WTC11 (cell line): ENCODE measurements at regions not wholly inside any gene's neighbourhood (a gene's known extent, or its start where the extent isn't known, plus 50 kb on each side); places are given as distances from the start of the nearest gene placed in this dataset.

ENCODE experiments used
- ATAC-seq: fragments of 200-7000 bp; cut with Tn5 transposase; 2 replicates; pipeline ENCODE4 v1.10.0; 2021; ENCODE audit warnings: mild to moderate bottlenecking, moderate library complexity
- CTCF ChIA-PET: fragments of 300-600 bp; sonication (Branson Sonifier 250); formaldehyde crosslinking; loops from one replicate; lab custom pipeline; 2021; ENCODE audit warnings: antibody characterized with exemption; lab: Charles Lee
- POLR2A ChIA-PET: fragments of 350-600 bp; sonication (Branson Sonifier 250); formaldehyde crosslinking; loops from one replicate; lab custom pipeline; 2021; ENCODE audit warnings: antibody characterized with exemption; lab: Charles Lee
- DNase-seq: peaks from one replicate; pipeline ENCODE4 v3.0.0; 2021; ENCODE audit warnings: low spot score
- H3K27ac Mint-ChIP-seq: 2 replicates; pipeline ENCODE4 v1.8.0; 2021; ENCODE audit warnings: mixed read lengths
- H3K27me3 Mint-ChIP-seq: 2 replicates; pipeline ENCODE4 v1.8.0; 2021; ENCODE audit warnings: low read depth, mild to moderate bottlenecking, moderate library complexity, mixed read lengths
- H3K36me3 Mint-ChIP-seq: 2 replicates; pipeline ENCODE4 v1.8.0; 2021; ENCODE audit warnings: mixed read lengths
- H3K4me1 Mint-ChIP-seq: 2 replicates; pipeline ENCODE4 v1.8.0; 2022; ENCODE audit warnings: mixed read lengths
- H3K4me3 Mint-ChIP-seq: 2 replicates; pipeline ENCODE4 v1.8.0; 2021; ENCODE audit warnings: mild to moderate bottlenecking, moderate library complexity, mixed read lengths
- H3K9me3 Mint-ChIP-seq: 2 replicates; pipeline ENCODE4 v1.8.0; 2021; ENCODE audit warnings: mixed read lengths
- EMX1 ChIP-seq: fragments of 250-450 bp; sonication (Bioruptor Pico); IDR thresholded peaks from 2 replicates; pipeline ENCODE4 v1.8.0; 2021; ENCODE audit warnings: mild to moderate bottlenecking
- ETV6 ChIP-seq: sonication (generic); formaldehyde crosslinking; IDR thresholded peaks from 2 replicates; pipeline ENCODE4 v1.8.1; 2022; ENCODE audit warnings: mild to moderate bottlenecking, missing genetic modification reagents
- FOXJ3 ChIP-seq: sonication (generic); formaldehyde crosslinking; IDR thresholded peaks from 2 replicates; pipeline ENCODE4 v1.9.0; 2021; ENCODE audit warnings: missing genetic modification reagents, mild to moderate bottlenecking, borderline replicate concordance
- MYBL2 ChIP-seq: sonication (generic); formaldehyde crosslinking; IDR thresholded peaks from 2 replicates; pipeline ENCODE4 v1.8.1; 2023; ENCODE audit warnings: mild to moderate bottlenecking, moderate library complexity, missing genetic modification reagents
- NR2C2 ChIP-seq: sonication (generic); formaldehyde crosslinking; IDR thresholded peaks from 2 replicates; pipeline ENCODE4 v1.8.0; 2022; ENCODE audit warnings: mild to moderate bottlenecking, missing genetic modification reagents
- PRRX2 ChIP-seq: fragments of 250-450 bp; sonication (Bioruptor Pico); IDR thresholded peaks from 2 replicates; pipeline ENCODE4 v1.8.0; 2021; ENCODE audit warnings: mild to moderate bottlenecking
- RORB ChIP-seq: fragments of 250-450 bp; sonication (Bioruptor Pico); IDR thresholded peaks from 2 replicates; pipeline ENCODE4 v1.9.0; 2021; ENCODE audit warnings: mild to moderate bottlenecking
- SMAD4 ChIP-seq: sonication (generic); formaldehyde crosslinking; IDR thresholded peaks from 2 replicates; pipeline ENCODE4 v1.8.0; 2022; ENCODE audit warnings: mild to moderate bottlenecking, missing genetic modification reagents
- TP53 ChIP-seq: sonication (generic); formaldehyde crosslinking; IDR thresholded peaks from 2 replicates; pipeline ENCODE4 v1.8.1; 2023; ENCODE audit warnings: mild to moderate bottlenecking, missing genetic modification reagents
- ZNF121 ChIP-seq: sonication (generic); formaldehyde crosslinking; IDR thresholded peaks from 2 replicates; pipeline ENCODE4 v1.8.0; 2023; ENCODE audit warnings: missing genetic modification reagents
- ZNF138 ChIP-seq: sonication (generic); formaldehyde crosslinking; conservative IDR thresholded peaks from 2 replicates; pipeline ENCODE4 v1.8.1; 2022; ENCODE audit warnings: mild to moderate bottlenecking, moderate library complexity, missing genetic modification reagents
- ZNF396 ChIP-seq: fragments of 250-450 bp; sonication (Bioruptor Pico); IDR thresholded peaks from 2 replicates; pipeline ENCODE4 v1.8.0; 2021; ENCODE audit warnings: mild to moderate bottlenecking, moderate library complexity, borderline replicate concordance
- ZNF423 ChIP-seq: fragments of 250-450 bp; sonication (Bioruptor Pico); IDR thresholded peaks from 2 replicates; pipeline ENCODE4 v2.1.2; 2022; ENCODE audit warnings: mild to moderate bottlenecking, moderate library complexity
- TF ChIP-seq, protein P1 (sequence below): sonication (generic); formaldehyde crosslinking; IDR thresholded peaks from 2 replicates; pipeline ENCODE4 v1.8.1; 2022; ENCODE audit warnings: low read depth, missing genetic modification reagents, borderline replicate concordance
- TF ChIP-seq, protein P2 (sequence below): fragments of 250-450 bp; sonication (Bioruptor Pico); IDR thresholded peaks from 2 replicates; pipeline ENCODE4 v1.9.0; 2021; ENCODE audit warnings: mild to moderate bottlenecking, borderline replicate concordance
- TF ChIP-seq, protein P3 (sequence below): sonication (generic); formaldehyde crosslinking; IDR thresholded peaks from 2 replicates; pipeline ENCODE4 v1.8.0; 2022; ENCODE audit warnings: mild to moderate bottlenecking, missing genetic modification reagents
- TF ChIP-seq, protein P4 (sequence below): fragments of 250-450 bp; sonication (Bioruptor Pico); IDR thresholded peaks from 2 replicates; pipeline ENCODE4 v1.8.0; 2021; ENCODE audit warnings: mild to moderate bottlenecking
- TF ChIP-seq, protein P5 (sequence below): sonication (generic); formaldehyde crosslinking; IDR thresholded peaks from 2 replicates; pipeline ENCODE4 v1.8.1; 2023; ENCODE audit warnings: mild to moderate bottlenecking, missing genetic modification reagents
- TF ChIP-seq, protein P6 (sequence below): sonication (generic); formaldehyde crosslinking; IDR thresholded peaks from 2 replicates; pipeline ENCODE4 v1.8.1; 2022; ENCODE audit warnings: missing genetic modification reagents, borderline replicate concordance
- TF ChIP-seq, protein P7 (sequence below): sonication (generic); formaldehyde crosslinking; IDR thresholded peaks from 2 replicates; pipeline ENCODE4 v1.8.1; 2022; ENCODE audit warnings: mild to moderate bottlenecking, moderate library complexity, missing genetic modification reagents
- TF ChIP-seq, protein P8 (sequence below): sonication (generic); formaldehyde crosslinking; conservative IDR thresholded peaks from 2 replicates; pipeline ENCODE4 v1.8.1; 2023; ENCODE audit warnings: mild to moderate bottlenecking, low read depth, missing genetic modification reagents, moderate library complexity

DNA sequence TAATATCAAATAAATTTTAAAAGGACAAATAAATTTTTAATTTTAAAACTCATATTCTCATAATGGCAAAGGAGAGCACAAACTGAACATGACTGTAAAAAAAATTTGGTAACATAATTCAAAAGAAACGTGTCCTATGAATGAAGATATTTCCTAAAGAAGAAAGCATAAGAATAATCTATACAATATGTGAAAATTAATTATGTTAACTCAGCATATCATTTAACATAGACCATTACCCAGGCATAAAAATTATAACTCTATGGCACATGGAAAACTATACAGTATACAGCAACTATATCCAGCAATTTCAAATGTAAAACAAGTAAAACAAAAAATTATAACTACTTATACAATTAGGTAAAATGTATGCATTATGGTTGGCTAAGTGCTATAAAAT is 288.1 kb downstream of the SUCLG1 start:
- CTCF ChIA-PET: no interaction called here
- Mint-ChIP-seq H3K36me3 (peaks cover 24% of the 10 kb centered on the region), H3K4me1 (peaks cover 9% of the 10 kb centered on the region), H3K4me3 (no peak overlapping the region), H3K27ac (no peak overlapping the region), H3K27me3 (no peaks in the 10 kb centered on the region), H3K9me3 (peaks cover 38% of the 10 kb centered on the region)
- TF ChIP-seq SMAD4 (CRISPR knock-in tag) (no peak), ZNF423 (CRISPR knock-in tag) (no peak), FOXJ3 (CRISPR knock-in tag) (no peak), ZNF121 (CRISPR knock-in tag) (no peak), EMX1 (CRISPR knock-in tag) (no peak), ZNF138 (CRISPR knock-in tag) (no peak), ZNF396 (CRISPR knock-in tag) (no peak), MYBL2 (CRISPR knock-in tag) (no peak), NR2C2 (CRISPR knock-in tag) (no peak), RORB (no peak)
- TF ChIP-seq, protein P1, sequence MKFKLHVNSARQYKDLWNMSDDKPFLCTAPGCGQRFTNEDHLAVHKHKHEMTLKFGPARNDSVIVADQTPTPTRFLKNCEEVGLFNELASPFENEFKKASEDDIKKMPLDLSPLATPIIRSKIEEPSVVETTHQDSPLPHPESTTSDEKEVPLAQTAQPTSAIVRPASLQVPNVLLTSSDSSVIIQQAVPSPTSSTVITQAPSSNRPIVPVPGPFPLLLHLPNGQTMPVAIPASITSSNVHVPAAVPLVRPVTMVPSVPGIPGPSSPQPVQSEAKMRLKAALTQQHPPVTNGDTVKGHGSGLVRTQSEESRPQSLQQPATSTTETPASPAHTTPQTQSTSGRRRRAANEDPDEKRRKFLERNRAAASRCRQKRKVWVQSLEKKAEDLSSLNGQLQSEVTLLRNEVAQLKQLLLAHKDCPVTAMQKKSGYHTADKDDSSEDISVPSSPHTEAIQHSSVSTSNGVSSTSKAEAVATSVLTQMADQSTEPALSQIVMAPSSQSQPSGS (CRISPR knock-in tag): no peak
- TF ChIP-seq, protein P2, sequence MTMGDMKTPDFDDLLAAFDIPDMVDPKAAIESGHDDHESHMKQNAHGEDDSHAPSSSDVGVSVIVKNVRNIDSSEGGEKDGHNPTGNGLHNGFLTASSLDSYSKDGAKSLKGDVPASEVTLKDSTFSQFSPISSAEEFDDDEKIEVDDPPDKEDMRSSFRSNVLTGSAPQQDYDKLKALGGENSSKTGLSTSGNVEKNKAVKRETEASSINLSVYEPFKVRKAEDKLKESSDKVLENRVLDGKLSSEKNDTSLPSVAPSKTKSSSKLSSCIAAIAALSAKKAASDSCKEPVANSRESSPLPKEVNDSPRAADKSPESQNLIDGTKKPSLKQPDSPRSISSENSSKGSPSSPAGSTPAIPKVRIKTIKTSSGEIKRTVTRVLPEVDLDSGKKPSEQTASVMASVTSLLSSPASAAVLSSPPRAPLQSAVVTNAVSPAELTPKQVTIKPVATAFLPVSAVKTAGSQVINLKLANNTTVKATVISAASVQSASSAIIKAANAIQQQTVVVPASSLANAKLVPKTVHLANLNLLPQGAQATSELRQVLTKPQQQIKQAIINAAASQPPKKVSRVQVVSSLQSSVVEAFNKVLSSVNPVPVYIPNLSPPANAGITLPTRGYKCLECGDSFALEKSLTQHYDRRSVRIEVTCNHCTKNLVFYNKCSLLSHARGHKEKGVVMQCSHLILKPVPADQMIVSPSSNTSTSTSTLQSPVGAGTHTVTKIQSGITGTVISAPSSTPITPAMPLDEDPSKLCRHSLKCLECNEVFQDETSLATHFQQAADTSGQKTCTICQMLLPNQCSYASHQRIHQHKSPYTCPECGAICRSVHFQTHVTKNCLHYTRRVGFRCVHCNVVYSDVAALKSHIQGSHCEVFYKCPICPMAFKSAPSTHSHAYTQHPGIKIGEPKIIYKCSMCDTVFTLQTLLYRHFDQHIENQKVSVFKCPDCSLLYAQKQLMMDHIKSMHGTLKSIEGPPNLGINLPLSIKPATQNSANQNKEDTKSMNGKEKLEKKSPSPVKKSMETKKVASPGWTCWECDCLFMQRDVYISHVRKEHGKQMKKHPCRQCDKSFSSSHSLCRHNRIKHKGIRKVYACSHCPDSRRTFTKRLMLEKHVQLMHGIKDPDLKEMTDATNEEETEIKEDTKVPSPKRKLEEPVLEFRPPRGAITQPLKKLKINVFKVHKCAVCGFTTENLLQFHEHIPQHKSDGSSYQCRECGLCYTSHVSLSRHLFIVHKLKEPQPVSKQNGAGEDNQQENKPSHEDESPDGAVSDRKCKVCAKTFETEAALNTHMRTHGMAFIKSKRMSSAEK (CRISPR knock-in tag): no peak
- TF ChIP-seq, protein P3, sequence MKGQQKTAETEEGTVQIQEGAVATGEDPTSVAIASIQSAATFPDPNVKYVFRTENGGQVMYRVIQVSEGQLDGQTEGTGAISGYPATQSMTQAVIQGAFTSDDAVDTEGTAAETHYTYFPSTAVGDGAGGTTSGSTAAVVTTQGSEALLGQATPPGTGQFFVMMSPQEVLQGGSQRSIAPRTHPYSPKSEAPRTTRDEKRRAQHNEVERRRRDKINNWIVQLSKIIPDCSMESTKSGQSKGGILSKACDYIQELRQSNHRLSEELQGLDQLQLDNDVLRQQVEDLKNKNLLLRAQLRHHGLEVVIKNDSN: no peak
- TF ChIP-seq, protein P4, sequence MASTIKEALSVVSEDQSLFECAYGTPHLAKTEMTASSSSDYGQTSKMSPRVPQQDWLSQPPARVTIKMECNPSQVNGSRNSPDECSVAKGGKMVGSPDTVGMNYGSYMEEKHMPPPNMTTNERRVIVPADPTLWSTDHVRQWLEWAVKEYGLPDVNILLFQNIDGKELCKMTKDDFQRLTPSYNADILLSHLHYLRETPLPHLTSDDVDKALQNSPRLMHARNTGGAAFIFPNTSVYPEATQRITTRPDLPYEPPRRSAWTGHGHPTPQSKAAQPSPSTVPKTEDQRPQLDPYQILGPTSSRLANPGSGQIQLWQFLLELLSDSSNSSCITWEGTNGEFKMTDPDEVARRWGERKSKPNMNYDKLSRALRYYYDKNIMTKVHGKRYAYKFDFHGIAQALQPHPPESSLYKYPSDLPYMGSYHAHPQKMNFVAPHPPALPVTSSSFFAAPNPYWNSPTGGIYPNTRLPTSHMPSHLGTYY (CRISPR knock-in tag): no peak
- TF ChIP-seq, protein P5, sequence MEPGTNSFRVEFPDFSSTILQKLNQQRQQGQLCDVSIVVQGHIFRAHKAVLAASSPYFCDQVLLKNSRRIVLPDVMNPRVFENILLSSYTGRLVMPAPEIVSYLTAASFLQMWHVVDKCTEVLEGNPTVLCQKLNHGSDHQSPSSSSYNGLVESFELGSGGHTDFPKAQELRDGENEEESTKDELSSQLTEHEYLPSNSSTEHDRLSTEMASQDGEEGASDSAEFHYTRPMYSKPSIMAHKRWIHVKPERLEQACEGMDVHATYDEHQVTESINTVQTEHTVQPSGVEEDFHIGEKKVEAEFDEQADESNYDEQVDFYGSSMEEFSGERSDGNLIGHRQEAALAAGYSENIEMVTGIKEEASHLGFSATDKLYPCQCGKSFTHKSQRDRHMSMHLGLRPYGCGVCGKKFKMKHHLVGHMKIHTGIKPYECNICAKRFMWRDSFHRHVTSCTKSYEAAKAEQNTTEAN (CRISPR knock-in tag): no peak
- POLR2A ChIA-PET: no interaction called here
- no peak for ATAC-seq
- DNase-seq: no peak

DNA sequence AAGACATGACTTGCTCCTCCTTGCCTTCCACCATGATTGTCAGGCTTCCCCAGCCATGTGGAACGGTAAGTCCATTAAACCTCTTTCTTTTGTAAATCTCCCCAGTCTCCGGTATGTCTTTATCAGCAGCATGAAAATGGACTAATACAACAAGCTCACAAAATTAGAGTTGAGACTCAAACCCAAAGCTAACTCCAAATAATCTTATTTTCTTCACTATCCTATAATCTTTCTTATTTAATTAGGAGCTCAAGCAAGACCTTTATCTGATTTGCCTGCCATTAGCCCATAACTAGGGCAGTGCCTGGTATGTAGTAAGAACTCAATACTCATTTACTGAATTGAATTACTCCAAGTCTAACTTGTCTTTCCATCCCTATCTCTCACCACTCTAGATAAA is 289.2 kb downstream of the SUCLG1 start:
- H3K36me3 Mint-ChIP-seq: peaks cover 24% of the 10 kb centered on the region
- H3K9me3 Mint-ChIP-seq: peaks cover 34% of the 10 kb centered on the region
- no peak overlapping the region for H3K27ac Mint-ChIP-seq
- H3K4me3 Mint-ChIP-seq: no peak overlapping the region
- POLR2A ChIA-PET: no interaction called here
- H3K4me1 Mint-ChIP-seq: peaks cover 9% of the 10 kb centered on the region
- CTCF ChIA-PET: no interaction called here
- no peaks in the 10 kb centered on the region for H3K27me3 Mint-ChIP-seq
- DNase-seq: no peak
- ATAC-seq: no peak
- no peak for TF ChIP-seq ETV6
- TF ChIP-seq, protein P6, sequence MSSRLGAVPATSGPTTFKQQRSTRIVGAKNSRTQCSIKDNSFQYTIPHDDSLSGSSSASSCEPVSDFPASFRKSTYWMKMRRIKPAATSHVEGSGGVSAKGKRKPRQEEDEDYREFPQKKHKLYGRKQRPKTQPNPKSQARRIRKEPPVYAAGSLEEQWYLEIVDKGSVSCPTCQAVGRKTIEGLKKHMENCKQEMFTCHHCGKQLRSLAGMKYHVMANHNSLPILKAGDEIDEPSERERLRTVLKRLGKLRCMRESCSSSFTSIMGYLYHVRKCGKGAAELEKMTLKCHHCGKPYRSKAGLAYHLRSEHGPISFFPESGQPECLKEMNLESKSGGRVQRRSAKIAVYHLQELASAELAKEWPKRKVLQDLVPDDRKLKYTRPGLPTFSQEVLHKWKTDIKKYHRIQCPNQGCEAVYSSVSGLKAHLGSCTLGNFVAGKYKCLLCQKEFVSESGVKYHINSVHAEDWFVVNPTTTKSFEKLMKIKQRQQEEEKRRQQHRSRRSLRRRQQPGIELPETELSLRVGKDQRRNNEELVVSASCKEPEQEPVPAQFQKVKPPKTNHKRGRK (CRISPR knock-in tag): no peak
- TF ChIP-seq, protein P7, sequence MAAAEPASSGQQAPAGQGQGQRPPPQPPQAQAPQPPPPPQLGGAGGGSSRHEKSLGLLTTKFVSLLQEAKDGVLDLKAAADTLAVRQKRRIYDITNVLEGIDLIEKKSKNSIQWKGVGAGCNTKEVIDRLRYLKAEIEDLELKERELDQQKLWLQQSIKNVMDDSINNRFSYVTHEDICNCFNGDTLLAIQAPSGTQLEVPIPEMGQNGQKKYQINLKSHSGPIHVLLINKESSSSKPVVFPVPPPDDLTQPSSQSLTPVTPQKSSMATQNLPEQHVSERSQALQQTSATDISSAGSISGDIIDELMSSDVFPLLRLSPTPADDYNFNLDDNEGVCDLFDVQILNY (CRISPR knock-in tag): no peak
- TF ChIP-seq TP53 (CRISPR knock-in tag): no peak
- no peak for TF ChIP-seq EMX1 (CRISPR knock-in tag)
- TF ChIP-seq, protein P8, sequence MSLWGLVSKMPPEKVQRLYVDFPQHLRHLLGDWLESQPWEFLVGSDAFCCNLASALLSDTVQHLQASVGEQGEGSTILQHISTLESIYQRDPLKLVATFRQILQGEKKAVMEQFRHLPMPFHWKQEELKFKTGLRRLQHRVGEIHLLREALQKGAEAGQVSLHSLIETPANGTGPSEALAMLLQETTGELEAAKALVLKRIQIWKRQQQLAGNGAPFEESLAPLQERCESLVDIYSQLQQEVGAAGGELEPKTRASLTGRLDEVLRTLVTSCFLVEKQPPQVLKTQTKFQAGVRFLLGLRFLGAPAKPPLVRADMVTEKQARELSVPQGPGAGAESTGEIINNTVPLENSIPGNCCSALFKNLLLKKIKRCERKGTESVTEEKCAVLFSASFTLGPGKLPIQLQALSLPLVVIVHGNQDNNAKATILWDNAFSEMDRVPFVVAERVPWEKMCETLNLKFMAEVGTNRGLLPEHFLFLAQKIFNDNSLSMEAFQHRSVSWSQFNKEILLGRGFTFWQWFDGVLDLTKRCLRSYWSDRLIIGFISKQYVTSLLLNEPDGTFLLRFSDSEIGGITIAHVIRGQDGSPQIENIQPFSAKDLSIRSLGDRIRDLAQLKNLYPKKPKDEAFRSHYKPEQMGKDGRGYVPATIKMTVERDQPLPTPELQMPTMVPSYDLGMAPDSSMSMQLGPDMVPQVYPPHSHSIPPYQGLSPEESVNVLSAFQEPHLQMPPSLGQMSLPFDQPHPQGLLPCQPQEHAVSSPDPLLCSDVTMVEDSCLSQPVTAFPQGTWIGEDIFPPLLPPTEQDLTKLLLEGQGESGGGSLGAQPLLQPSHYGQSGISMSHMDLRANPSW: no peak
- TF ChIP-seq PRRX2 (CRISPR knock-in tag): no peak
